ENCODE measurements at regions not wholly inside any gene's neighbourhood (a gene's known extent, or its start where the extent isn't known, plus 50 kb on each side); places are given as distances from the start of the nearest gene placed in this dataset.

- H3K79me2 ChIP-seq (ENCODE audit: insufficient read depth, low read length), result no peaks in the 10 kb centered on the region
- no peaks in the 10 kb centered on the region for H3K36me3 ChIP-seq (ENCODE audit: insufficient read depth, low read length)
- no peak overlapping the region for H2AFZ ChIP-seq (ENCODE audit: low read length)
- H3F3A ChIP-seq (ENCODE audit: insufficient read depth, low read length), result no peaks in the 10 kb centered on the region
- H3K27ac ChIP-seq (ENCODE audit: low read depth, low read length, poor library complexity, severe bottlenecking), result no peak overlapping the region
- H3K9me2 ChIP-seq (ENCODE audit: low read depth, low read length), result no peaks in the 10 kb centered on the region
- no peaks in the 10 kb centered on the region for H4K20me1 ChIP-seq (ENCODE audit: insufficient read depth, low read length)
- TF ChIP-seq CTCF (IDR thresholded peaks at IDR 0.05; ENCODE audit: low read length) (no peak), EZH2 (IDR thresholded peaks at IDR 0.05; ENCODE audit: borderline replicate concordance, low read length) (no peak)
- H3K27me3 ChIP-seq (ENCODE audit: insufficient read depth, low read length), result no peaks in the 10 kb centered on the region
- no peak overlapping the region for H3K4me2 ChIP-seq (ENCODE audit: low read length)
- no peaks in the 10 kb centered on the region for H3K9me3 ChIP-seq (ENCODE audit: low read length)
- H3K4me3 ChIP-seq (ENCODE audit: low read depth, low read length, poor library complexity, severe bottlenecking), result no peak overlapping the region
- no peak overlapping the region for H3K9ac ChIP-seq (ENCODE audit: low read length)
- H3K4me1 ChIP-seq (ENCODE audit: insufficient read depth, low read length, severe bottlenecking), result no peaks in the 10 kb centered on the region
These were observed 164.7 kb upstream of the SH3BP4 start for GRCh38 chr2:234787114-234787513.

- no peaks in the 10 kb centered on the region for H3K4me1 ChIP-seq (ENCODE audit: insufficient read depth, low read length, severe bottlenecking)
- no peaks in the 10 kb centered on the region for H3K36me3 ChIP-seq (ENCODE audit: insufficient read depth, low read length)
- H3K4me2 ChIP-seq (ENCODE audit: low read length), result no peak overlapping the region
- no peaks in the 10 kb centered on the region for H3K9me3 ChIP-seq (ENCODE audit: low read length)
- H3K4me3 ChIP-seq (ENCODE audit: low read depth, low read length, poor library complexity, severe bottlenecking), result no peak overlapping the region
- H2AFZ ChIP-seq (ENCODE audit: low read length), result no peak overlapping the region
- H3K9ac ChIP-seq (ENCODE audit: low read length), result no peak overlapping the region
- no peaks in the 10 kb centered on the region for H3K27me3 ChIP-seq (ENCODE audit: insufficient read depth, low read length)
- no peaks in the 10 kb centered on the region for H3K9me2 ChIP-seq (ENCODE audit: low read depth, low read length)
- TF ChIP-seq CTCF (IDR thresholded peaks at IDR 0.05; ENCODE audit: low read length) (no peak), EZH2 (IDR thresholded peaks at IDR 0.05; ENCODE audit: borderline replicate concordance, low read length) (no peak)
- no peak overlapping the region for H3K27ac ChIP-seq (ENCODE audit: low read depth, low read length, poor library complexity, severe bottlenecking)
- H3F3A ChIP-seq (ENCODE audit: insufficient read depth, low read length), result no peaks in the 10 kb centered on the region
- no peaks in the 10 kb centered on the region for H4K20me1 ChIP-seq (ENCODE audit: insufficient read depth, low read length)
- H3K79me2 ChIP-seq (ENCODE audit: insufficient read depth, low read length), result no peaks in the 10 kb centered on the region
These were observed 177.9 kb upstream of the SH3BP4 start for GRCh38 chr2:234773764-234774409.

- H3K9me2 ChIP-seq (ENCODE audit: low read depth, low read length), result no peaks in the 10 kb centered on the region
- no peak overlapping the region for H2AFZ ChIP-seq (ENCODE audit: low read length)
- no peaks in the 10 kb centered on the region for H3K79me2 ChIP-seq (ENCODE audit: insufficient read depth, low read length)
- H3K9ac ChIP-seq (ENCODE audit: low read length), result no peak overlapping the region
- H4K20me1 ChIP-seq (ENCODE audit: insufficient read depth, low read length), result no peaks in the 10 kb centered on the region
- no peaks in the 10 kb centered on the region for H3F3A ChIP-seq (ENCODE audit: insufficient read depth, low read length)
- no peaks in the 10 kb centered on the region for H3K27me3 ChIP-seq (ENCODE audit: insufficient read depth, low read length)
- no peaks in the 10 kb centered on the region for H3K9me3 ChIP-seq (ENCODE audit: low read length)
- no peak overlapping the region for H3K4me3 ChIP-seq (ENCODE audit: low read depth, low read length, poor library complexity, severe bottlenecking)
- H3K4me1 ChIP-seq (ENCODE audit: insufficient read depth, low read length, severe bottlenecking), result no peaks in the 10 kb centered on the region
- H3K27ac ChIP-seq (ENCODE audit: low read depth, low read length, poor library complexity, severe bottlenecking), result no peak overlapping the region
- no peak for TF ChIP-seq EZH2 (IDR thresholded peaks at IDR 0.05; ENCODE audit: borderline replicate concordance, low read length)
- no peak for TF ChIP-seq CTCF (IDR thresholded peaks at IDR 0.05; ENCODE audit: low read length)
- H3K4me2 ChIP-seq (ENCODE audit: low read length), result no peak overlapping the region
- no peaks in the 10 kb centered on the region for H3K36me3 ChIP-seq (ENCODE audit: insufficient read depth, low read length)
These were observed 178.7 kb upstream of the SH3BP4 start for GRCh38 chr2:234773129-234773528.

All from OCI-LY1 (cell line).